ENCODE measurements at regions not wholly inside any gene's neighbourhood (a gene's known extent, or its start where the extent isn't known, plus 50 kb on each side); places are given as distances from the start of the nearest gene placed in this dataset.

DNA sequence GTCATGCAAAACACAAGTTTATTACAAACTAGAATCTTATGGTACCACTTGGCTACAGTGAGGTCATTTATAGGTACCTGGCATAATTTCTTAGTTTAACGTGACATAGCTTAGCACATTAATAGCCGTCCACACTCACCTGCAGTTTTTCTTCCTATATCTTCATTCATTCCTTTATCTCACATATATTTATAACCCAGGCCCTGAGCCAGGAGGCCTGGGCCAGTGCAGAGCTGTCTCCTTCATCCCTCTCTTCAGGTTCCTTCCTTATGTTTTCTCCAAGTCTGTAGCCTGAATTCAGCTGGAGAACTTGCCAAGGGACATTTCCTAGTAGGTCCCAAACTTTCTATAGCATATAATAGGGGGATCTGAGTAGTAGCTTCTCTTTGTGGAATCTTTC lies 367.9 kb upstream of the SGCD start:
- no peaks in the 10 kb centered on the region for H3K9me3 ChIP-seq (replicated peaks; ENCODE audit: control insufficient read depth, insufficient read depth, low read depth, low read length)
- H2AFZ ChIP-seq (ENCODE audit: low read depth, low read length): no peak overlapping the region
- CTCF ChIA-PET (ENCODE audit: low intra/inter-chr PET ratio): no interaction called here
- TF ChIP-seq CC2D1A (IDR thresholded peaks at IDR 0.05) (no peak), NUFIP1 (IDR thresholded peaks at IDR 0.05; ENCODE audit: partially characterized antibody) (no peak), MAZ (CRISPR knock-in tag; conservative IDR thresholded peaks at IDR 0.05 in 1 of 2, IDR thresholded peaks at IDR 0.05 in 1 of 2) (no peak), ZNF311 (CRISPR knock-in tag; IDR thresholded peaks at IDR 0.05) (no peak), ZNF764 (CRISPR knock-in tag; IDR thresholded peaks at IDR 0.05; ENCODE audit: low read depth) (no peak), JUN (IDR thresholded peaks at IDR 0.05; ENCODE audit: borderline replicate concordance, low read depth, low read length) (no peak), JUN (CRISPR knock-in tag; IDR thresholded peaks at IDR 0.05; ENCODE audit: borderline replicate concordance) (no peak), CBX3 (IDR thresholded peaks at IDR 0.05; ENCODE audit: borderline replicate concordance in 1 of 2, low read length in 2 of 2) (no peak)
- TF ChIP-seq, protein P1, sequence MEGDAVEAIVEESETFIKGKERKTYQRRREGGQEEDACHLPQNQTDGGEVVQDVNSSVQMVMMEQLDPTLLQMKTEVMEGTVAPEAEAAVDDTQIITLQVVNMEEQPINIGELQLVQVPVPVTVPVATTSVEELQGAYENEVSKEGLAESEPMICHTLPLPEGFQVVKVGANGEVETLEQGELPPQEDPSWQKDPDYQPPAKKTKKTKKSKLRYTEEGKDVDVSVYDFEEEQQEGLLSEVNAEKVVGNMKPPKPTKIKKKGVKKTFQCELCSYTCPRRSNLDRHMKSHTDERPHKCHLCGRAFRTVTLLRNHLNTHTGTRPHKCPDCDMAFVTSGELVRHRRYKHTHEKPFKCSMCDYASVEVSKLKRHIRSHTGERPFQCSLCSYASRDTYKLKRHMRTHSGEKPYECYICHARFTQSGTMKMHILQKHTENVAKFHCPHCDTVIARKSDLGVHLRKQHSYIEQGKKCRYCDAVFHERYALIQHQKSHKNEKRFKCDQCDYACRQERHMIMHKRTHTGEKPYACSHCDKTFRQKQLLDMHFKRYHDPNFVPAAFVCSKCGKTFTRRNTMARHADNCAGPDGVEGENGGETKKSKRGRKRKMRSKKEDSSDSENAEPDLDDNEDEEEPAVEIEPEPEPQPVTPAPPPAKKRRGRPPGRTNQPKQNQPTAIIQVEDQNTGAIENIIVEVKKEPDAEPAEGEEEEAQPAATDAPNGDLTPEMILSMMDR (IDR thresholded peaks at IDR 0.05 in 2 of 3, conservative IDR thresholded peaks at IDR 0.05 in 1 of 3; ENCODE audit: insufficient read depth in 2 of 3, low read depth in 1 of 3, low read length in 3 of 3): no peak
- TF ChIP-seq, protein P2, sequence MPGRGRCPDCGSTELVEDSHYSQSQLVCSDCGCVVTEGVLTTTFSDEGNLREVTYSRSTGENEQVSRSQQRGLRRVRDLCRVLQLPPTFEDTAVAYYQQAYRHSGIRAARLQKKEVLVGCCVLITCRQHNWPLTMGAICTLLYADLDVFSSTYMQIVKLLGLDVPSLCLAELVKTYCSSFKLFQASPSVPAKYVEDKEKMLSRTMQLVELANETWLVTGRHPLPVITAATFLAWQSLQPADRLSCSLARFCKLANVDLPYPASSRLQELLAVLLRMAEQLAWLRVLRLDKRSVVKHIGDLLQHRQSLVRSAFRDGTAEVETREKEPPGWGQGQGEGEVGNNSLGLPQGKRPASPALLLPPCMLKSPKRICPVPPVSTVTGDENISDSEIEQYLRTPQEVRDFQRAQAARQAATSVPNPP (IDR thresholded peaks at IDR 0.05; ENCODE audit: borderline replicate concordance, insufficient read depth, insufficient read length): no peak
- H3K79me2 ChIP-seq (ENCODE audit: control insufficient read depth, insufficient read depth, low read length): no peaks in the 10 kb centered on the region
- no peaks in the 10 kb centered on the region for H3K9me1 ChIP-seq (ENCODE audit: control insufficient read depth, insufficient read depth, low read length)
- in situ Hi-C loops (cut with MboI) (no loop called here), intact Hi-C loops (cut with micrococcal nuclease) (no loop called here)
- POLR2A ChIA-PET: no interaction called here
- H3K4me3 ChIP-seq: no peak overlapping the region
- H3K4me1 ChIP-seq (replicated peaks in 1 of 2; ENCODE audit: control insufficient read depth in 2 of 2, insufficient read depth in 2 of 2, low read length in 2 of 2): no peaks in the 10 kb centered on the region
- ATAC-seq (no peak), DNase-seq (ENCODE audit: extremely low read depth in 1 of 4, low spot score in 3 of 4) (no peak), FAIRE-seq (no peak)
- H4K20me1 ChIP-seq (replicated peaks; ENCODE audit: control insufficient read depth, insufficient read depth, low read length): no peaks in the 10 kb centered on the region
- no peak overlapping the region for H3K27ac ChIP-seq (ENCODE audit: extremely low read depth, low read depth, low read length)
- no peak overlapping the region for H3K9ac ChIP-seq (ENCODE audit: insufficient read depth in 1 of 2, low read depth in 2 of 2, low read length in 2 of 2)
- no peak overlapping the region for H3K4me2 ChIP-seq (ENCODE audit: insufficient read depth, low read length)
- no peaks in the 10 kb centered on the region for H3K27me3 ChIP-seq (ENCODE audit: control insufficient read depth in 2 of 2, insufficient read depth in 2 of 2, low read length in 2 of 2)
- WGBS (ENCODE audit: insufficient coverage, low coverage, missing lambda C conversion rate): 0% methylated on average over 2 of the region's 2 CpGs
- no TSS peak for BruUV-seq (replicated peaks)
- H3K36me3 ChIP-seq (ENCODE audit: control insufficient read depth, insufficient read depth, low read length): no peaks in the 10 kb centered on the region
